Pancreas (tissue), 10 donors: ENCODE measurements at regions not wholly inside any gene's neighbourhood (a gene's known extent, or its start where the extent isn't known, plus 50 kb on each side); places are given as distances from the start of the nearest gene placed in this dataset.
A peak's percentile ranks its signal among the peaks of the same experiment; 100 is the strongest.

Experiments used
- ATAC-seq, 4 donors: fragments of 200-7000 bp; cut with Tn5 transposase; one replicate each; pipeline versions ENCODE4 v1.8.0 to v1.9.1; 2020; ENCODE audit warnings: mild to moderate bottlenecking in 4 of 4, moderate library complexity in 4 of 4
- DNase-seq, 6 donors: peaks; one replicate each; pipeline ENCODE4 v3.0.0-alpha.2; 2020
- FAIRE-seq: peaks from 2 replicates; lab custom pipeline; 2012; peaks lifted over from hg19 to GRCh38; lab: Jason Lieb, UNC
- H3K27ac ChIP-seq, 4 donors: fragments of 200-600 bp; sonication (generic); 1 replicate in 3 of 4; 2 replicates in 1 of 4; pipeline versions ENCODE4 v1.5.0 to v1.8.0; 2020
- H3K27me3 ChIP-seq, 4 donors: fragments of 200-600 bp; one replicate each; pipeline ENCODE4 v1.8.0; 2021
- H3K36me3 ChIP-seq, 3 donors: fragments of 200-600 bp; sonication (generic) in 1 of 3; one replicate each; pipeline versions ENCODE4 v1.5.0 to v1.8.0; 2020 to 2021
- H3K4me1 ChIP-seq, 3 donors: fragments of 200-600 bp; one replicate each; pipeline ENCODE4 v1.8.0; 2021
- H3K4me3 ChIP-seq, 4 donors: fragments of 200-600 bp; sonication (generic) in 2 of 4; one replicate each; pipeline versions ENCODE4 v1.5.0 to v1.8.0; 2020 to 2021
- H3K9me3 ChIP-seq, 4 donors: fragments of 200-600 bp; one replicate each; pipeline ENCODE4 v1.8.0; 2021
- WGBS, 2 donors: extraction: QIAGEN DNeasy Blood & Tissue Kit; methylation state at CpG; one replicate each; pipeline ENCODE4 v1.1.7; 2013; 5-methylcytosine and 5-hydroxymethylcytosine counted together
- intact Hi-C, 3 donors: fragments of 100-400 bp; cut with DNase I; formaldehyde crosslinking; loops; one replicate each; pipeline versions ENCODE4 v1.11.1 to v1.14.2; 2022
- TF ChIP-seq, protein P1 (sequence below), 4 donors: fragments of 200-600 bp; sonication (generic) in 3 of 4; IDR thresholded peaks; one replicate each; pipeline versions ENCODE4 v1.5.0 to v1.8.0; 2021; ENCODE audit warnings: antibody characterized with exemption in 4 of 4
- donor health status: healthy with polysubstance abuse.
- donor health status: DM: no; HTN: no; CAD: no; lungs with moderate emphysema.
- donor health status: DM: no; HTN: no; CAD: no.
- donor health status: control.
- donor health status: control.
- donor health status: Bipolar disorder and iron deficiency.
- donor health status: DM: yes; HTN: yes; CAD: no.
- donor health status: DM: no; HTN: no; CAD: no.
- donor health status: DM: no; HTN: no; CAD: no.
- donor health status: DM: yes; HTN: yes; CAD: no.

DNA sequence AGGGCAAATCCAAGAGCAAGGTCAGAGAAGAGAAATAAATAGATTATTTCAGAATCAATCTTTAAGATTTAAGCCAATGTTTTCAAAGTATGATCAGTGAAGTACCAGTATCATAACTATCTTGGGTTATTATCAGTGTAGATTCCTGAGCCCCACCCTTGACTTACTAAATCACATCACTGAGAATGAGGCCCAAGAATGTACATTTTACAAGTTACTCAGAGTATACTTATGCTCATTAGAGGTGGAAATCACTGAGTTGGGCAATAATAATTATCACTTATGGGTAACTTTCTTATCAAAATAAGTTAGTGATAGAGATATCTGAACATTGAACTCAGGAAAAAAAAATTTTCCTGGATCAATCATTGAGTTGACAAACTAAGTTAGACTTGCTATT lies 121.6 kb upstream of the NOCT start:
- intact Hi-C loops: no loop called here
- TF ChIP-seq, protein P1, sequence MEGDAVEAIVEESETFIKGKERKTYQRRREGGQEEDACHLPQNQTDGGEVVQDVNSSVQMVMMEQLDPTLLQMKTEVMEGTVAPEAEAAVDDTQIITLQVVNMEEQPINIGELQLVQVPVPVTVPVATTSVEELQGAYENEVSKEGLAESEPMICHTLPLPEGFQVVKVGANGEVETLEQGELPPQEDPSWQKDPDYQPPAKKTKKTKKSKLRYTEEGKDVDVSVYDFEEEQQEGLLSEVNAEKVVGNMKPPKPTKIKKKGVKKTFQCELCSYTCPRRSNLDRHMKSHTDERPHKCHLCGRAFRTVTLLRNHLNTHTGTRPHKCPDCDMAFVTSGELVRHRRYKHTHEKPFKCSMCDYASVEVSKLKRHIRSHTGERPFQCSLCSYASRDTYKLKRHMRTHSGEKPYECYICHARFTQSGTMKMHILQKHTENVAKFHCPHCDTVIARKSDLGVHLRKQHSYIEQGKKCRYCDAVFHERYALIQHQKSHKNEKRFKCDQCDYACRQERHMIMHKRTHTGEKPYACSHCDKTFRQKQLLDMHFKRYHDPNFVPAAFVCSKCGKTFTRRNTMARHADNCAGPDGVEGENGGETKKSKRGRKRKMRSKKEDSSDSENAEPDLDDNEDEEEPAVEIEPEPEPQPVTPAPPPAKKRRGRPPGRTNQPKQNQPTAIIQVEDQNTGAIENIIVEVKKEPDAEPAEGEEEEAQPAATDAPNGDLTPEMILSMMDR (IDR thresholded peaks at IDR 0.05): no peak
- Histone ChIP-seq H3K9me3 (no peaks in the 10 kb centered on the region), H3K27ac (no peak overlapping the region), H3K4me3 (no peak overlapping the region), H3K4me1 (no peaks in the 10 kb centered on the region), H3K27me3 (no peaks in the 10 kb centered on the region), H3K36me3 (no peaks in the 10 kb centered on the region)
- ATAC-seq (no peak), DNase-seq (no peak), FAIRE-seq (no peak)

DNA sequence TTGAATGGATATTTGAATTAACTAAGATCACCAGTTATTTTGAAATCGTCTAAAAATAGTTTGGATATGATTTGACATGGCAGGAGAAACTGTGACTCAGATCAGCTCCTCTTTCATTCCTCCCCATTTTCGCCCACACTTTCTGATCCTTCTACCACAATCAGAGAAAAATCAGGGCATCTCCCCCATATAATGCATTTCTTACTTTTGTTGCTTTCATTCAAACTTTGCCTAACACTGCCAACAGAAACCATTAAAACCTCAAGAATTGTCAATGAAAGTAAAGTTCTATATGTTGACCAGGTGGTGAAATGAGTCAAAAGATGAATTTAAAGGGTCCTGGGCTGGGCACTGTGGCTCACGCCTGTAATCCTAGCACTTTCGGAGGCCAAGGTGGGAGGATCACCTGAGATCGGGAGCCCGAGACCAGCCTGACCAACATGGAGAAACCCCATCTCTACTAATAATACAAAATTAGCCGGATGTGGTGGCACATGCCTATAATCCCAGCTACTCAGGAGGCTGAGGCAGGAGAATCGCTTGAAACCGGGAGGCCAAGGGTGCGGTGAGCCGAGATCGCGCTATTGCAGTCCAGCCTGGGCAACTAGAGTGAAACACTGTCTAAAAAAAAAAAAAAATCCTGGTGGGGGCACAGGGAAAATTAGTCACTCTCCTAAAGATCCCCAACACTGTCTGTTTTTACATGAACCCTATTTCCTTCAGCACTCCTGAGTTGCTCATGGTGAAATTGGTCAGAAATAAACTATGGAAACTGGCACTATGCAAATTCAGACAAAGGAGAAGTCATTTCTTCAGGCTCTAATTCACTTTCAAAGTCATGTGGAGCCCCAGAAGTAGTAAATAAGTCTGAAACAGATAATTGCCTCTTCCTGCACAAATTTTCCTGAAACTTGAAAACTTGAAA lies 122.8 kb upstream of the NOCT start:
- ATAC-seq (no peak), FAIRE-seq (no peak), DNase-seq (no peak)
- H3K27ac ChIP-seq: no peak overlapping the region
- WGBS, 2 donors: 89 to 95% methylated on average over 13 of the region's 13 CpGs
- no peaks in the 10 kb centered on the region for H3K9me3 ChIP-seq
- TF ChIP-seq, protein P1 (IDR thresholded peaks at IDR 0.05): no peak
- H3K27me3 ChIP-seq: no peaks in the 10 kb centered on the region
- no peak overlapping the region for H3K4me3 ChIP-seq
- intact Hi-C loops: no loop called here
- no peaks in the 10 kb centered on the region for H3K36me3 ChIP-seq
- H3K4me1 ChIP-seq: no peaks in the 10 kb centered on the region

DNA sequence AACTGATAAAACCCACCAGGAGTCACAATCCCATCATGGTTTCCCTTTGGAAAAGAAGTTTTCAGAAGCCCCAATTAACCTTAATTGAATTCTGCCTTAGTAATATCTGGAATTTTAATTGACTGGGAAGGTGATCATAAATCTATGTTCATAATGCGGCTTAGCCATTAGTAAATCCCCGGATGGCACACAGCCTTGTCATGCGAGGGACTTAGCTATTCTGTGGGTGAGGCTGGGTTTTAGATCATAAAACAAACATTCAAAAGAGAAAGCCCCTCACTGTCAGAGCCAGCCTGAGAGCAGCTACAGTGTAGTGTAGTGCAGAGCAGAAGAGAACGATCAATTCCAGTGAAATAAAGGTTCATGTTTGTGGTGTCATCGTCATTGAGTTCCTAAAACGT lies 124.0 kb upstream of the NOCT start:
- no peak for FAIRE-seq
- H3K36me3 ChIP-seq: no peaks in the 10 kb centered on the region
- 61 to 68% methylated on average over 6 of the region's 6 CpGs for WGBS, 2 donors
- no peak overlapping the region for H3K27ac ChIP-seq
- no peak for DNase-seq
- peak in 1 of 4 donors; percentile 46 for ATAC-seq
- H3K9me3 ChIP-seq: no peaks in the 10 kb centered on the region
- intact Hi-C loops: no loop called here
- no peak overlapping the region for H3K4me3 ChIP-seq
- TF ChIP-seq, protein P1 (IDR thresholded peaks at IDR 0.05): no peak
- H3K4me1 ChIP-seq: no peaks in the 10 kb centered on the region
- H3K27me3 ChIP-seq: no peaks in the 10 kb centered on the region

DNA sequence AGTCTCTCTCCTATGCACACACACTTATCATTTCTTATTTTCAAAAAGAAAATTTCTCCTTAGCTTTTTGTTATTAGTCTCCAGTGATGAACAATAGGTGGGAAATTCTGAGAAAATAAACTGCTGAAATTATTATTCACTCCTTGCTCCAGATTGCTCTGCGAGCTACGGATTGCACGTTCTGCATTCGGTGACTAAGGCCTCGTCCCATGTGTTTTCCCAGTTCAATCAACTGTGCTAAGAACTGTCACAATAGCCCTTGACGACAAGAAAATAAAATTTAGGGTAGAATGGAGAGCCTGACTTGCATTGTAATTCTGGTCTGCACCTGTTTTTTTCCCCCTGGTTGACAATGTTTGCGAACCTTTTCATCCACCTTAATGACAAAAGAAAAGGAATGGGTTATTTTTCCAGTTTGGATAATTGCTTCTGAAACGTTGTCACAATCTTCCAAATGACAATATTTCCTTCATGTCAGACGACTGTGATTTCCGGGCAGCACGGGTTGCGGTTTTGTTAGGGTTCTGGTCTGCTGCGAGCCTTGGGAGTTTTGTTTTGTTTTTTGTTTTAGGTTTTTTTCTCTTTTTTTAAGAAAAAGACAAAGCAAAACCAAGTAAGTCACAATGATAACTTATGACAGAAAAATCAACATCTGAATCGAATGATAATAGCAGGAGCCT lies 124.5 kb upstream of the NOCT start:
- intact Hi-C loops: no loop called here
- 63 to 66% methylated on average over 14 of the region's 14 CpGs for WGBS, 2 donors
- no peak overlapping the region for H3K27ac ChIP-seq
- no peaks in the 10 kb centered on the region for H3K9me3 ChIP-seq
- DNase-seq (no peak), FAIRE-seq (no peak), ATAC-seq (peak in 1 of 4 donors; percentile 68)
- H3K36me3 ChIP-seq: no peaks in the 10 kb centered on the region
- H3K4me3 ChIP-seq: no peak overlapping the region
- TF ChIP-seq, protein P1 (IDR thresholded peaks at IDR 0.05): no peak
- no peaks in the 10 kb centered on the region for H3K4me1 ChIP-seq
- H3K27me3 ChIP-seq: no peaks in the 10 kb centered on the region

DNA sequence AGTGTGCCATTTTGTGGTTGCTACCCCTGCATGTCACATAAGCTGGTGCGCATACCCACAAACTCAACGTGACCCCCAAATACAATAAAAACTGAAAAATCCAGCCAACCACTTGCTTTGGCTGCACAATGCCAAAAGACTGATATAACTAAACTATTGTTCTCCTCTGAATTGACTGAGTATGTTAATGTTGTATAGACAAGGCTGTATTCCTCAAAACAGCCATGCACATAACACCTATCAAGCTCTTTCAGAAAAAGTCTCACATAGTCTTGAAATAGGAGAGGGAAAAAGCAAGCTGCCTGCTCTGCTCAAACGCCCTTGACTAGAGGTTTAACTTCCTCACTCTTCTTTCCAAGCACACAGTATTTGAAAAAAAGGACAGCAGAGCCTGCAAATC lies 126.4 kb upstream of the NOCT start:
- TF ChIP-seq, protein P1 (IDR thresholded peaks at IDR 0.05): no peak
- WGBS, 2 donors: 80 to 82% methylated on average over 3 of the region's 3 CpGs
- no peak overlapping the region for H3K4me3 ChIP-seq
- H3K4me1 ChIP-seq: no peaks in the 10 kb centered on the region
- intact Hi-C loops: no loop called here
- no peak for ATAC-seq
- no peak for FAIRE-seq
- H3K9me3 ChIP-seq: no peaks in the 10 kb centered on the region
- DNase-seq: no peak
- no peaks in the 10 kb centered on the region for H3K36me3 ChIP-seq
- no peaks in the 10 kb centered on the region for H3K27me3 ChIP-seq
- no peak overlapping the region for H3K27ac ChIP-seq
